ENCODE measurements at regions not wholly inside any gene's neighbourhood (a gene's known extent, or its start where the extent isn't known, plus 50 kb on each side); places are given as distances from the start of the nearest gene placed in this dataset.
A peak's percentile ranks its signal among the peaks of the same experiment; 100 is the strongest.
"Not testable (repeated sequence)": the region's sequence is repeated elsewhere in the genome, so short reads cannot be mapped to it uniquely, and the experiment has no call there.

DNA sequence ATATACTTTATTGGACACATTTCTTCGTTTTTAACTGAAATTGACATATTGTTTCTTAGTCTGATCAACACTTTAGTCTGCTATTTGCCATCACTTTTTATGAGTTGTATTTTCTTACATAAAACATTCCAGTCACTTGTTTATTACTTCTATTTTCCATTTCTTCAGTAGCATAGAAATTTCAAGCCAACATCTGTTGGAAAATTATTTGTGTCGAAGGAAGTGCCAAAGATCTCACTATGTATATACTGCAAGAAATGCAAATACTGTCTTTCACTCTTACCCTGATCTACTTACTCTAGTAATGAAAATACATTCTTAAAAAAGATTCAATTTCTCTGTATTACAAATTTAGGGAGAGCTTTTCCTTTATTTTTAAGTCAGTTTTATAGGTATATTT, 105.9 kb downstream of the SLC17A6 start:
- no peak for DNase-seq (ENCODE audit: low spot score)

DNA sequence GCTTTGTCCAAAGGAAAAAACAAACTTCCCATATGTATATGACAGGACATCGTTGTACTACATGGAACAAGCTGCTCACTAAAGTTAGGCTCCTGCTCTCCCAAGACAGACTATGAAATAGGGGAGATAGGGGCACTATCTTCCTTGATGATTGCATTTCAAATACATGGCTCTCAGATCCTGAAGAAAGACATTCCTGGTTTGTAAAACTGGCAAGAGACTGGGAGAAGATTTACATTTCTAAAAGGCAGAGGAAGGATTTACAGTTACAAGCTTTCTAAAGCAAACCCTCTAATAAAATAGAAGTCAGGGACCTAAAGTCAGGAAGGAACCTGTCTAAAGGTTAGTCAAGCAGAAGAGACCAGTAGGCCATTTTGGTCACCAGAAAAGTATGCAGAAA, 103.7 kb downstream of the SLC17A6 start:
- no peak for DNase-seq (ENCODE audit: low spot score)

DNA sequence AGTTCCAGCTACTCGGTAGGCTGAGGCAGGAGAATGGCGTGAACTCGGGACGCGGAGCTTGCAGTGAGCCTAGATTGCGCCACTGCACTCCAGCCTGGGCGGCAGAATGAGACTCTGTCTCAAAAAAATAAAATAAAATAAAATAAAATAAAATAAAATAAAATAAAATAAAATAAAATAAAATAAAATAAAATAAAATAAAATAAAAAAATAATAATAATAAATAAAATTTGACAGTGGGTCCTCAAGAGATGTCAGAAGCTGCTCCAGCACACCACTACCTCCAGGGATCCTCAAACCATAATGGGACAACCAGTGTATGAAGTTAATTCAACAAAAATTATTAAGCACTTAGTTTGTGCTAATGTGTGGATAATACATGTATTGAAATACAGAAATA, 97.4 kb downstream of the SLC17A6 start:
- DNase-seq (ENCODE audit: low spot score): not testable (repeated sequence)

DNA sequence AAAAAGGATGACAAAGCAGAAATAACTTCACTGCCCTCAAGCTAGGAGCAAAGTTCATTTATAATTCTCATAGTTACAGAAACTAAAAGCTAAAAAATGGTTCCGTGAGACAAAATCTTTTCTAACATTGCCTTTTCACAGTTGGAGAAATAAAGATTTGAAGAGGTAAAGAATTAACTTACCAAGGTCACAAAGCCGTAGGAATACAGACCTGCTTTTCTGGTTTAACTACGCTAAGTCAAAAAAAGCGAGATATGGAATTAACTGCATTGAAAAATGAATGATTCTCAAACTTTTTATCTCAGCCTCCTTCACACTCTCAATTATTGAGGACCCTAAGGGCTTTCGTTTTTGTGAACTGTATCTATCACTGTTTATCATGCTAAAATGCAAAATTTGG, 95.3 kb downstream of the SLC17A6 start:
- DNase-seq (ENCODE audit: low spot score): no peak

DNA sequence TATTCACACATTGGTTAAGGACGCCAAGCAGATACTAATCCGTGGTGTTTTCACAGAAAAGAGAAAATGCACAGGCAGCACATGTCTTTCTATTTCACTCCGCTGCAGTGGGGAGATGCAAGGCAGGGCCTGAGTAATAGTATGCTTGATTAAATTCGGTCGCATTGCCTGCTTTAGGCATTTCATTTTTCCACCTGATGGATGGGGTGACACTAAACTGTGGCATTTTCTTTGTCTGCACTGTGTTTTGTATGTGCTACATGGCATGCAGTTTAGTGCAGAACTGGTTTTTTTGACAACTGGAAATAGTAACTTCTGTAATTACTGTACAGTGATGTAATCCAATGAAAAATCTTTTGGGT, 94.9 kb downstream of the SLC17A6 start:
- DNase-seq (ENCODE audit: low spot score): peak; percentile 65

DNA sequence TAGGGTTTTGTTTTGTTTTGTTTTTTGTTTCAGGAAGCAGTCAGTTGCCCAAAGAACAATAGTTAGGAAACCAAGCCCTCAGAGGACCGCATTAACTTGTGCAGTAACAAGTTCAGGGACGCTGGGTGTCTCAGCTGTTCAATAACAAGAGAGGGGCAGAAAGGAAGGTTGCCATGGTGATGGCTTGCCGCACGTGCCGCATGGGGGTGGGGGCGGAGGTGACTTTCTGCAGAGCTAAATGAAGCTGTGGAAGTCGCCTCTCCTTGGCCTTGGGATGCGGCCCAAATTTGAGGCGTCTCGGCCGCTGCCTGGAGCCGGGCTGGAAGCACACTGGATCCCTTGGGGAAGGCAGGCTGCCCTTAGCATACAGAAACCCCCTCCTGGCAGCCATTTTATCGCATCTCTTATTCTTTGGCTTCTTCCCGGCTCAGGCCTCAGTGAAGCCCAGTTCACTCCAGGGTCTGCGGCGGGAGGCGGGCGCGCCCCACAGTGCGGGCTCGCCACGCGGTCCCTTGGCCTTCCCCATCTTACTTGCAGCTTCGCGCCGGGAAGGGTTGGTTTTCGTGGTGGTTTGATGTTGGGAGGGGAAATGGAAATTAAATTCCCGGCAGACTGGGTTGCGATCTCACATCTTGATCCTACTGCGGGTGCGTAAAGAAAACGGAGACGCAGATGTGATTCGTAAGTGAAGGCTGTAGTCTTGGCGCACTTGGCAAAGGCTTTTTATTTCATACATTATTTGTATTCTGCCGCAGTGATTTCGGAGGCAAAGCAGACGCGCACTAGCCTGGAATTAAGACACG, 94.3 kb downstream of the SLC17A6 start:
- DNase-seq (ENCODE audit: low spot score): peak; percentile 87

DNA sequence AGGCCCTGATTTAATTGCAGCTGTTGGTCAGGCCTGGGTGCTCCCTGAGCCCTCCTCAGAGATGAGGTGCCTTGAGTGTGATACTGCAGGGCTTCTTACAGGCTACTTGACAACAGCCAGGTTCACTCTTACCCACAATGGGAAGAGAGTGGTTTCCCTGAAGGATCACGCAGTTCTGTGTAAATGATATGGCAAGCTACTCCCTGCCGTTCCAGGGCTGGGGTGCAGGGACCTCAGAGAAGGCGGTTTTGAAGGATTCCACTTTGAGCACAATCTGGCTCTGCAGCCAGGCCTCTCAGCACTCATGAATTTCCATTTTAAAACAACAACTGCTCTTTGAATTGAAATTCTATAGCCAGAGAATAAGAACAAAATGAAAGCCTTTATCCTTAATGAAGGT, 92.9 kb downstream of the SLC17A6 start:
- DNase-seq (ENCODE audit: low spot score): peak; percentile 51

DNA sequence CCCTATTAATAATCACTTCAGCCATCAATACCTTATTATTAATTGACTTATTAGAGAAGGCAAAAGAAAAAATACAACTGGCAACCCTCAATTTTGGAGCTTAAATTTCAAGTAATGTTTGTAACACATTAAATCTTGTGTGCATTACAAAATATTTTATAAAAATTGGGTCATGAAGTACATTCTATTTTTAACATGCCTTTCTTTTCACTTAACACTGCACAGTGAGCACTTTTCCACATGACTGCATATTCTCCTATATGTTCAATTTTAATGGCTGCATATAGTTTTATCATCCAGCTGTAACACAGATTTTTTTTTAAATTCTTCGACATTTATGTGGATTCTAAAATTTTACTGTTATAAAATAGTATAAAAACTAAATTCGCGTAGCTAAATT, 92.5 kb downstream of the SLC17A6 start:
- no peak for DNase-seq (ENCODE audit: low spot score)

DNA sequence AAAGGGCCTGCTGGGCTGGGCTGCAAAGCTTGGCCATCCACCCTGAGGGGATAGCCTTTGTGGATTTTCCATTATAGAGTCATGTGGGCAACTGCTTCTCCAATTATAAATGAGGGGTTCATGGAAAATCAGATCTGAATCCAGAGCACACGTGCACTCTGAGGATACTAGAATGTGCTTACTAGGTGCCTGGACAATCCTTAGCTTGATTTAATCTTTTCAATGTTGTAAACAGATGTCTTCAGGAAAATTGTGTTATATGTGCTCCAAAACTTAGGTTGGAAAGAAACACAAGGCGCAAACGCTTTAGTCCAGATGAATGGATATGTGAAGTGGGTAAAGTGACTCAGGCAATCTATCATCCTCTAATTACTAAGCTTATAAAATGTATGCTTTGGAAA, 92.0 kb downstream of the SLC17A6 start:
- DNase-seq (ENCODE audit: low spot score): peak; percentile 16

Data from SK-N-DZ (cell line).